ENCODE measurements at regions not wholly inside any gene's neighbourhood (a gene's known extent, or its start where the extent isn't known, plus 50 kb on each side); places are given as distances from the start of the nearest gene placed in this dataset.

DNA sequence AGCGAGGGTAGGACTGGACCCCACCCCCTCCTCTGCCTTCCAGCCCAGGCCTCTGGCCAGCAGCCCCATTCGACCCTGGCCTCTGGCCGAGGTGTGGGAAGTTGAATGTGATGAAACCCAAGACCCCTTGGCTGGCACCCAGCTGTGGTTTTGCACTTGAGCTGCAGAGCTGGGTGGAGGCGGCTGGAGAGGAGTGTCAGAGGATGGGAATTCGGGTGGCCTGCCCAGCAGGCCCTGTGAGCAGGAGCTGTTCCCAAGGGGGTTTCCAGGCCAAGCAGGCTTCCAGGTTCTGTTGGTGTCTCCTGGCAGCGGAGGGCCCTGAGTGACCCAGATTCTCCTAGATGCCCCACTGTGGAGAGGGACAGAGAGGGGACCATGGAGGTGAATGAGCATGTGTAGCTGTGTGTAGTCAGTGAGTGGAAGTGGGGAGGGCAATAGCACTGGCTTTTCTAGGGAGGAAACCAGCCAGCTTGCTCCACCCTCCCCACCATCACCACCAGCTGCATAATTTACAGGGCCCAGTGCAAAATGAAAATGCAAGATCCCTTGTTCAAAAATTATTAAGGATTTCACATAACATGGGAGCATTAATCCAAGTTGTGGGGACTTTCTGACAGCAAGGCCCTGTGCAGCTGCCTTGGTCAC is 172.2 kb upstream of the HAAO start:
- TF ChIP-seq POLR2A (IDR thresholded peaks at IDR 0.05; ENCODE audit: low read depth, low read length) (no peak), TAF1 (IDR thresholded peaks at IDR 0.05; ENCODE audit: low read depth, low read length) (no peak)
